ENCODE measurements at regions not wholly inside any gene's neighbourhood (a gene's known extent, or its start where the extent isn't known, plus 50 kb on each side); places are given as distances from the start of the nearest gene placed in this dataset.

- FAIRE-seq = no peak
- H3K36me3 Mint-ChIP-seq (ENCODE audit: low read depth, unreplicated experiment) = no peaks in the 10 kb centered on the region
Measured at GRCh38 chr1:57959531-57960241, 535.8 kb upstream of the DAB1 start.

GRCh38 chr1:57957576-57957975 is 533.7 kb upstream of the DAB1 start:
- no peaks in the 10 kb centered on the region for H3K27me3 ChIP-seq (ENCODE audit: insufficient read depth, low read length)
- no peaks in the 10 kb centered on the region for H3K36me3 Mint-ChIP-seq (ENCODE audit: low read depth, unreplicated experiment)

More at GRCh38 chr1:57959531-57960241, 535.8 kb upstream of the DAB1 start:
- Histone ChIP-seq H3K4me2 (ENCODE audit: low read length) (no peak overlapping the region), H3K4me1 (ENCODE audit: insufficient read depth, low read length) (no peaks in the 10 kb centered on the region), H3K4me3 (ENCODE audit: insufficient read depth, low read depth, low read length) (no peak overlapping the region), H3K9me3 (ENCODE audit: insufficient read depth, low read depth, low read length) (no peaks in the 10 kb centered on the region), H3K36me3 (ENCODE audit: insufficient read depth, low read length) (no peaks in the 10 kb centered on the region), H3K9ac (ENCODE audit: low read length) (no peak overlapping the region), H4K20me1 (ENCODE audit: insufficient read depth, low read length) (no peaks in the 10 kb centered on the region), H3K79me2 (ENCODE audit: insufficient read depth, low read length) (no peaks in the 10 kb centered on the region), H3K27me3 (ENCODE audit: insufficient read depth, low read length) (no peaks in the 10 kb centered on the region), H3K27ac (ENCODE audit: low read depth, low read length) (no peak overlapping the region), H2AFZ (ENCODE audit: low read depth, low read length) (no peak overlapping the region)
- H3K27me3 Mint-ChIP-seq (ENCODE audit: low read depth, unreplicated experiment) = peaks cover 2% of the 10 kb centered on the region
- H3K4me3 Mint-ChIP-seq (ENCODE audit: unreplicated experiment) = no peak overlapping the region
- H3K9me3 Mint-ChIP-seq (ENCODE audit: unreplicated experiment) = no peaks in the 10 kb centered on the region
- DNase-seq (ENCODE audit: low read depth) = no peak
- no peak overlapping the region for H3K27ac Mint-ChIP-seq (ENCODE audit: unreplicated experiment)
- TF ChIP-seq EZH2 (IDR thresholded peaks at IDR 0.05; ENCODE audit: insufficient read depth, low read length) (no peak), CTCF (IDR thresholded peaks at IDR 0.05; ENCODE audit: insufficient read depth, low read depth, low read length) (no peak)
- H3K4me1 Mint-ChIP-seq (ENCODE audit: low read depth, unreplicated experiment) = no peaks in the 10 kb centered on the region

More at GRCh38 chr1:57957576-57957975, 533.7 kb upstream of the DAB1 start:
- Mint-ChIP-seq H3K4me1 (ENCODE audit: low read depth, unreplicated experiment) (no peaks in the 10 kb centered on the region), H3K9me3 (ENCODE audit: unreplicated experiment) (no peaks in the 10 kb centered on the region), H3K27ac (ENCODE audit: unreplicated experiment) (no peak overlapping the region), H3K27me3 (ENCODE audit: low read depth, unreplicated experiment) (peaks cover 4% of the 10 kb centered on the region), H3K4me3 (ENCODE audit: unreplicated experiment) (no peak overlapping the region)
- Histone ChIP-seq H3K4me2 (ENCODE audit: low read length) (no peak overlapping the region), H3K9me3 (ENCODE audit: insufficient read depth, low read depth, low read length) (no peaks in the 10 kb centered on the region), H3K4me3 (ENCODE audit: insufficient read depth, low read depth, low read length) (no peak overlapping the region), H3K27ac (ENCODE audit: low read depth, low read length) (no peak overlapping the region), H3K79me2 (ENCODE audit: insufficient read depth, low read length) (no peaks in the 10 kb centered on the region), H3K9ac (ENCODE audit: low read length) (no peak overlapping the region), H4K20me1 (ENCODE audit: insufficient read depth, low read length) (no peaks in the 10 kb centered on the region), H2AFZ (ENCODE audit: low read depth, low read length) (no peak overlapping the region), H3K4me1 (ENCODE audit: insufficient read depth, low read length) (no peaks in the 10 kb centered on the region), H3K36me3 (ENCODE audit: insufficient read depth, low read length) (no peaks in the 10 kb centered on the region)
- TF ChIP-seq EZH2 (IDR thresholded peaks at IDR 0.05; ENCODE audit: insufficient read depth, low read length) (no peak), CTCF (IDR thresholded peaks at IDR 0.05; ENCODE audit: insufficient read depth, low read depth, low read length) (no peak)
- no peak for FAIRE-seq
- DNase-seq (ENCODE audit: low read depth) = no peak

Data from astrocyte (in vitro differentiated cells and primary cell).